Naive thymus-derived CD4-positive, alpha-beta T cell (primary cell): ENCODE measurements at regions not wholly inside any gene's neighbourhood (a gene's known extent, or its start where the extent isn't known, plus 50 kb on each side); places are given as distances from the start of the nearest gene placed in this dataset.
"Not testable (repeated sequence)": the region's sequence is repeated elsewhere in the genome, so short reads cannot be mapped to it uniquely, and the experiment has no call there.

Experiments
- ATAC-seq: fragments of 150-1000 bp; cut with Tn5 transposase; 2 replicates; pipeline ENCODE4 v1.10.0; 2021; ENCODE audit warnings: mild to moderate bottlenecking, moderate library complexity
- CTCF ChIA-PET: fragments of 350-600 bp; sonication (Branson Sonifier 250); formaldehyde crosslinking; loops from one replicate; lab custom pipeline; 2021; ENCODE audit warnings: antibody characterized with exemption; lab: Charles Lee
- POLR2A ChIA-PET: fragments of 350-600 bp; sonication (Branson Sonifier 250); formaldehyde crosslinking; loops from one replicate; lab custom pipeline; 2021; ENCODE audit warnings: antibody characterized with exemption, inconsistent platforms; lab: Charles Lee
- DNase-seq, 9 donors: peaks; one replicate each; pipeline versions ENCODE4 v3.0.0 to v3.0.0-alpha.2; 2020 to 2022; ENCODE audit warnings: mixed read lengths in 1 of 9
- H3K27ac ChIP-seq: one replicate; pipeline ENCODE4 v1.7.0; 2013; ENCODE audit warnings: mild to moderate bottlenecking, low read depth, low read length, moderate library complexity
- H3K27me3 ChIP-seq, 2 donors: one replicate each; pipeline ENCODE4 v1.7.0; 2013; ENCODE audit warnings: low read length in 2 of 2, mild to moderate bottlenecking in 2 of 2, moderate library complexity in 2 of 2; ENCODE audit not compliant: control insufficient read depth in 2 of 2, insufficient read depth in 2 of 2
- H3K36me3 ChIP-seq, 3 experiments: 1 replicate in 2 of 3; 2 replicates in 1 of 3; pipeline ENCODE4 v1.7.0; 2013; ENCODE audit warnings: low read length in 3 of 3, mild to moderate bottlenecking in 3 of 3, moderate library complexity in 1 of 3; ENCODE audit not compliant: insufficient read depth in 3 of 3, control insufficient read depth in 2 of 3
- H3K4me1 ChIP-seq, 2 donors: one replicate each; pipeline ENCODE4 v1.7.0; 2013; ENCODE audit warnings: low read length in 2 of 2, mild to moderate bottlenecking in 2 of 2, moderate library complexity in 1 of 2; ENCODE audit not compliant: control insufficient read depth in 2 of 2, insufficient read depth in 2 of 2
- H3K4me3 ChIP-seq: 2 replicates; pipeline ENCODE4 v1.7.0; 2013; ENCODE audit warnings: mild to moderate bottlenecking, low read length
- H3K9me3 ChIP-seq, 3 experiments: 1 replicate in 2 of 3; 2 replicates in 1 of 3; pipeline ENCODE4 v1.7.0; 2013; ENCODE audit warnings: low read length in 3 of 3; ENCODE audit not compliant: control insufficient read depth in 2 of 3
- H3K27ac Mint-ChIP-seq, 9 donors: one replicate each; pipeline ENCODE4 v1.8.0; 2020 to 2022; ENCODE audit warnings: mixed read lengths in 9 of 9, mild to moderate bottlenecking in 8 of 9, moderate library complexity in 5 of 9, inconsistent platforms in 2 of 9
- H3K27me3 Mint-ChIP-seq, 5 donors: one replicate each; pipeline ENCODE4 v1.8.0; 2021 to 2022; ENCODE audit warnings: mixed read lengths in 5 of 5, mild to moderate bottlenecking in 1 of 5
- H3K36me3 Mint-ChIP-seq, 5 donors: one replicate each; pipeline ENCODE4 v1.8.0; 2020 to 2022; ENCODE audit warnings: mixed read lengths in 5 of 5, mild to moderate bottlenecking in 3 of 5, inconsistent platforms in 1 of 5
- H3K4me1 Mint-ChIP-seq, 7 donors: one replicate each; pipeline ENCODE4 v1.8.0; 2020 to 2022; ENCODE audit warnings: mixed read lengths in 7 of 7, mild to moderate bottlenecking in 3 of 7, inconsistent platforms in 1 of 7
- H3K4me3 Mint-ChIP-seq, 10 donors: one replicate each; pipeline ENCODE4 v1.8.0; 2020 to 2022; ENCODE audit warnings: mild to moderate bottlenecking in 10 of 10, mixed read lengths in 10 of 10, moderate library complexity in 6 of 10, inconsistent platforms in 2 of 10
- H3K9me3 Mint-ChIP-seq, 11 donors: one replicate each; pipeline ENCODE4 v1.8.0; 2020 to 2022; ENCODE audit warnings: mixed read lengths in 11 of 11, mild to moderate bottlenecking in 4 of 11, inconsistent platforms in 1 of 11, moderate library complexity in 1 of 11
- intact Hi-C, 2 donors: fragments of 100-400 bp; cut with micrococcal nuclease; formaldehyde crosslinking; loops; one replicate each; pipeline ENCODE4 v1.15.1; 2023

DNA sequence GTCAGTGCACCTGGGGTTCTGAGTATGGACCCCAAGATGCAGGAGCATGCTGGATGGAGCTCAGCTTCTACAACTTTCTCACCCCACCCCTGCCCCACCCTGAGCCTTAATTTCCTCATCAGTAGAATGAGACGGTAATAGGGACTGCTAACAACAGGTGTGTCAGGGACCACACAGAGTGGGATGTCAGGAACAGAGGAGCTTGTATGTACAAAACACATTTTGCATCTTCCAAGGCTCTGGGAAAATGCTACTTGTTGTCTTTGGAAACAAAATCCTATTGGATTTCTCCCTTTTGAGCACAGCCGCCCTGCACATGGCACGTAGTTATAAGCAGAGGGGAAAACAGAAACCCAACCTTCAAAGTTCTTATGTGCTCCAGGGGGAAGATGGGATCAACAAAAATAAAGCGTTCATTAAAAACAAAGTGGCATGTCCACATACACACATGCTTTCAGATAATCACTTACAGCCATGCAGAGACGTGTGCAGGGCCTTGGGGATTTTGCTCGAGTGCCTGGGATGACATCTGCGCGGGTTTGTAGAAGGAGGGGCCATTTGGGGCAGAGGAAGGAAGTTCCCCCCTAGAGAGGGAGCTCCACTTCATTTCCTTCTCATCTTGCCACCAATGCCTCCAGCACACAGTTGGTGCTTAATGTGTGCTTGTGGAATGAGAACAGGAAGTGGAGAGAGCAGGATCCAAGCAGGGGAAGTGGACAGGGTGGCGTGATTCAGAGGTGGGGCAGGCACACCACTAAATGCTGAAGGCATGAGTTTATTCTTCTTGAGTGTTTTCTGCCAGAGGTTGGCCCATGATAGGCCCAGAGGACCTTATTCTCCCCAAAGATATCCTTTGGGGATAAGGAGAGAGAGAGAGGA lies 138.9 kb downstream of the SMIM20 start:
- intact Hi-C loops, result no loop called here
- ChIA-PET CTCF (no interaction called here), POLR2A (no interaction called here)
- Histone ChIP-seq H3K4me1 (no peaks in the 10 kb centered on the region), H3K4me3 (no peak overlapping the region), H3K36me3 (no peaks in the 10 kb centered on the region), H3K9me3 (no peaks in the 10 kb centered on the region), H3K27ac (no peak overlapping the region), H3K27me3 (no peaks in the 10 kb centered on the region)
- ATAC-seq (no peak), DNase-seq (no peak)
- Mint-ChIP-seq H3K27me3 (peaks cover 3 to 21% (median 10%) of the 10 kb centered on the region in 5 donors), H3K9me3 (peaks cover 0 to 4% (median 0%) of the 10 kb centered on the region in 11 donors), H3K4me3 (no peak overlapping the region), H3K4me1 (peaks cover 0 to 14% (median 0%) of the 10 kb centered on the region in 7 donors), H3K27ac (no peak overlapping the region), H3K36me3 (peaks cover 0 to 1% (median 0%) of the 10 kb centered on the region in 5 donors)

DNA sequence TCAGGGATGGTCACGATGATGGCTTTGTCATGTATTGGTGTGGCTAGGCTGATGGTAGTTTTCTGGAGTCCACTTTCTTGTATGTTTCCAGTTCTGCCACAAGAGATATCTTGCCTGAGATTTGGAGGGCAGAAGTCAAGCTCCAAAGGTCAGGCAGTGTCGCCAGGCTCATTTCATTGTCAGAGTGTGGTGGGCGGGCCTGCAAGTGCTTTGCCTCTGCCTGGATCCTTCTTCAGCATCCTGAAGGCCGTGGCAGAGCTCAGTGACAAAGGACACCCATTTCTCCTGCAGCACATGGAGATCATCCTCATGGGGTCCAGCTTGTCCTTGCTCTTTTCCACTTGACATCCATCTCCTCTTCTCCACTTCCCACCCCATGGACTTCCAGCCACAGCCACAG lies 139.7 kb downstream of the SMIM20 start:
- no peak overlapping the region for H3K4me3 Mint-ChIP-seq
- ChIA-PET CTCF (no interaction called here), POLR2A (no interaction called here)
- H3K36me3 Mint-ChIP-seq, result peaks cover 0 to 3% (median 0%) of the 10 kb centered on the region in 5 donors
- Histone ChIP-seq H3K27ac (no peak overlapping the region), H3K9me3 (no peaks in the 10 kb centered on the region), H3K36me3 (no peaks in the 10 kb centered on the region), H3K4me1 (no peaks in the 10 kb centered on the region), H3K4me3 (no peak overlapping the region), H3K27me3 (no peaks in the 10 kb centered on the region)
- peaks cover 0 to 4% (median 0%) of the 10 kb centered on the region in 11 donors for H3K9me3 Mint-ChIP-seq
- DNase-seq, result no peak
- intact Hi-C loops, result no loop called here
- no peak for ATAC-seq
- peaks cover 3 to 17% (median 10%) of the 10 kb centered on the region in 5 donors for H3K27me3 Mint-ChIP-seq
- H3K4me1 Mint-ChIP-seq, result peaks cover 0 to 19% (median 0%) of the 10 kb centered on the region in 7 donors
- H3K27ac Mint-ChIP-seq, result no peak overlapping the region

DNA sequence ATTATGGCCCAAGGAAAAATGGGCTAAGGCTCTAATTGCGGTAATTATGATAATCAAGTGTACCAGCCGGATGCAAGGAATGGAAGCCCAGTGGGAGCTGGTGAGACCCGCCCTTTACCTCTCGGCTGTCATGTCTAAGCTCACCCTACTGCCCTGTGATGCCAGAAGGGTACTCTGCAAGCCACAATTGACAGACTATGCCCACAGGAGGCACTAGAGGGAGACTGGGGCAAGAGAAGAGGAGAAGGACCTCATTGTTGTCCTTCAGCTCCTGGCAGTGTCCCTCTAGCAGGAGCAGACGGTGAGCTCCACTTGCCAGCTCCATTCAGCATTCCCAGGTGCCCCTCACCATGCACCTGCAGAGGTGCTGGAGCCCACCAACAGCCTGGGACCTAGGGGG lies 141.8 kb downstream of the SMIM20 start:
- Histone ChIP-seq H3K4me1 (no peaks in the 10 kb centered on the region), H3K36me3 (no peaks in the 10 kb centered on the region), H3K27ac (no peak overlapping the region), H3K27me3 (no peaks in the 10 kb centered on the region), H3K4me3 (no peak overlapping the region), H3K9me3 (no peaks in the 10 kb centered on the region)
- Mint-ChIP-seq H3K36me3 (peaks cover 0 to 6% (median 0%) of the 10 kb centered on the region in 5 donors), H3K27me3 (peaks cover 3 to 10% (median 6%) of the 10 kb centered on the region in 5 donors), H3K9me3 (peaks cover 0 to 16% (median 3%) of the 10 kb centered on the region in 11 donors), H3K27ac (no peak overlapping the region), H3K4me1 (peaks cover 0 to 24% (median 0%) of the 10 kb centered on the region in 7 donors), H3K4me3 (no peak overlapping the region)
- intact Hi-C loops, result no loop called here
- DNase-seq (no peak), ATAC-seq (no peak)
- ChIA-PET POLR2A (interaction anchor here (1.1 kb wide), 1 partner anchor 11 kb away, joined by 3 read pairs; no protein-coding TSS in a partner anchor), CTCF (interaction anchor here (1.2 kb wide), 1 partner anchor 11 kb away, joined by 3 read pairs; no protein-coding TSS in a partner anchor)

DNA sequence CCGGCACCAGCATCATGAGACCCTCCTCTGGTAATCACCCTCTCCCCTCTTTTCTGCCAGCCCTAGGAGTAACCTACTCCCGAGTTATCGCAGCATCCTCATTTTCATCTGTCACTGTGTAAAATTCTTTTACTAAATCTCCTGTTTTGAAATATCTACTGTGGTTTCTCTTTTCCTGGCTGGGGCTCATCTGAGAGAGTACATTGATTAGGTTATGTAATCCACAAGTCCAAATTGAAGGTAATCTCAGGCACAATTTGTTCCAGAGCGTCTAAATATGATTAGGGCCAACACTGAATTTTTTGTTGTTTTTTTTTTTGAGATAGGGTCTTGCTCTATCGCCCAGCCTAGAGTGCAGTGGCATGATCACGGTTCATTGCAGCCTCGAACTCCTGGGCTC lies 142.4 kb downstream of the SMIM20 start:
- intact Hi-C loops, result no loop called here
- Histone ChIP-seq H3K4me3 (no peak overlapping the region), H3K36me3 (no peaks in the 10 kb centered on the region), H3K27me3 (no peaks in the 10 kb centered on the region), H3K27ac (no peak overlapping the region), H3K9me3 (no peaks in the 10 kb centered on the region), H3K4me1 (no peaks in the 10 kb centered on the region)
- Mint-ChIP-seq H3K27me3 (peaks cover 3 to 9% (median 5%) of the 10 kb centered on the region in 5 donors), H3K27ac (no peak overlapping the region), H3K4me1 (peaks cover 0 to 24% (median 0%) of the 10 kb centered on the region in 7 donors), H3K36me3 (peaks cover 0 to 6% (median 0%) of the 10 kb centered on the region in 5 donors), H3K9me3 (peaks cover 0 to 16% (median 3%) of the 10 kb centered on the region in 11 donors), H3K4me3 (no peak overlapping the region)
- DNase-seq (no peak), ATAC-seq (no peak)
- POLR2A ChIA-PET, result interaction anchor here (1.1 kb wide), 1 partner anchor 11 kb away, joined by 3 read pairs; no protein-coding TSS in a partner anchor
- CTCF ChIA-PET, result no interaction called here

DNA sequence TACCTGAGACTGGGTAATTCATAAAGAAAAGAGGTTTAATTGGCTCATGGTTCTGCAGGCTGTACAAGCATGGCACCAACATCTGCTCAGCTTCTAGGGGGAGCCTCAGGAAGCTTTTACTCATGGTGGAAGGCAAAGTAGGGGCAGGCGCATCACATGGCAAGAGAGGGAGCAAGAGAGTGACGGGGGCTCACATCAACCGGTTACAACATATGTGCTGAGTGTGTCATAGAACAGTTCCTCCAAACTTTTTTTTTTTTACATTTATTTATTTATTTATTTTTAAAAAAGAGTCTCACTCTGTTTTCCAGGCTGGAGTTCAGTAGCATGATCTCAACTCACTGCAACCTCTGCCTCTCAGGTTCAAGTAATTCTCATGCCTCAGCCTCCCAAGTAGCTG lies 143.8 kb downstream of the SMIM20 start:
- H3K4me3 Mint-ChIP-seq, H3K4me1 ChIP-seq, H3K27ac ChIP-seq, H3K4me3 ChIP-seq, H3K27me3 ChIP-seq, H3K9me3 ChIP-seq, POLR2A ChIA-PET, DNase-seq, intact Hi-C loops, H3K27me3 Mint-ChIP-seq, H3K27ac Mint-ChIP-seq, ATAC-seq, H3K36me3 Mint-ChIP-seq, H3K36me3 ChIP-seq: not testable (repeated sequence)
- peaks cover 0 to 22% (median 0%) of the 10 kb centered on the region in 7 donors for H3K4me1 Mint-ChIP-seq
- peaks cover 0 to 16% (median 3%) of the 10 kb centered on the region in 11 donors for H3K9me3 Mint-ChIP-seq
- CTCF ChIA-PET, result interaction anchor here (0.7 kb wide), 1 partner anchor 81 kb away, joined by 3 read pairs; no protein-coding TSS in a partner anchor

DNA sequence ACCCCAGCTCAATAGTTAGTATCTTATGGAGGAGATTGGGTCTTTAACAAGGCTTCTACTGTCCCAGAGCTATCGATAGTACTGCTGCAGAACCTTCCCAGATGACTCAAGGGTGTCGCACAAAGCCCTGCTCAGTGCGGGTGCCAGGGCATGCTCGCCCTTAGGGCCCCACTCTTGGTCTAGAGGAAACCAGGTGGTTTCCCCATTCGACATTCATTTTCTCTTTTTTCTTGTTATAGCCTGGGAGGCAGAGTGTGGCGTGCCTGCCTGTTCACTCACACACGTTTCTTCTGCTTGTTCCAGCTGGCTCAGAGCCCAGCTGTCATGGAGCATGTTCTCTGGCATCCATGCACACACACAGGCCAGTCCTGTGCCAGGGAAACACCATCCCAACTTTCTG lies 144.5 kb downstream of the SMIM20 start:
- peaks cover 0 to 6% (median 0%) of the 10 kb centered on the region in 5 donors for H3K36me3 Mint-ChIP-seq
- intact Hi-C loops, result no loop called here
- peaks cover 0 to 17% (median 0%) of the 10 kb centered on the region in 7 donors for H3K4me1 Mint-ChIP-seq
- H3K4me3 Mint-ChIP-seq, result peak overlapping the region in 1 of 10 donors; percentile 25
- H3K9me3 Mint-ChIP-seq, result peaks cover 0 to 16% (median 3%) of the 10 kb centered on the region in 11 donors
- no peak overlapping the region for H3K27ac ChIP-seq
- ChIA-PET POLR2A (no interaction called here), CTCF (interaction anchor here (0.5 kb wide), 1 partner anchor 217 kb away, joined by 5 read pairs; no protein-coding TSS in a partner anchor)
- peak in 1 of 9 donors; percentile 37 for DNase-seq
- peak overlapping the region in 1 of 9 donors; percentile 56 for H3K27ac Mint-ChIP-seq
- no peaks in the 10 kb centered on the region for H3K36me3 ChIP-seq
- H3K9me3 ChIP-seq, result no peaks in the 10 kb centered on the region
- no peaks in the 10 kb centered on the region for H3K27me3 ChIP-seq
- peak; percentile 36 for ATAC-seq
- no peak overlapping the region for H3K4me3 ChIP-seq
- peaks cover 3 to 9% (median 5%) of the 10 kb centered on the region in 5 donors for H3K27me3 Mint-ChIP-seq
- H3K4me1 ChIP-seq, result no peaks in the 10 kb centered on the region
